ENCODE measurements at regions not wholly inside any gene's neighbourhood (a gene's known extent, or its start where the extent isn't known, plus 50 kb on each side); places are given as distances from the start of the nearest gene placed in this dataset.

GRCh38 chr13:108156749-108157148 is 58.6 kb downstream of the LIG4 start:
- no peak for DNase-seq (ENCODE audit: extremely low read depth in 1 of 11, low read depth in 9 of 11, low spot score in 4 of 11)

GRCh38 chr13:108155185-108156106 is 59.9 kb downstream of the LIG4 start:
- DNase-seq (ENCODE audit: extremely low read depth in 1 of 11, low read depth in 9 of 11, low spot score in 4 of 11) = peak; percentile 17 to 48 (median 25)

GRCh38 chr13:108154421-108154858 is 60.9 kb downstream of the LIG4 start:
- peak in 3 of 11 donors; percentile 2 to 14 (median 9) for DNase-seq (ENCODE audit: extremely low read depth in 1 of 11, low read depth in 9 of 11, low spot score in 4 of 11)

- no peak for DNase-seq (ENCODE audit: extremely low read depth in 1 of 11, low read depth in 9 of 11, low spot score in 4 of 11)
These were observed 68.7 kb downstream of the LIG4 start for GRCh38 chr13:108146642-108147041.

GRCh38 chr13:108142702-108143436 is 72.5 kb downstream of the LIG4 start:
- DNase-seq (ENCODE audit: extremely low read depth in 1 of 11, low read depth in 9 of 11, low spot score in 4 of 11) = no peak

GRCh38 chr13:108137176-108137575 is 78.2 kb downstream of the LIG4 start:
- no peak for DNase-seq (ENCODE audit: extremely low read depth in 1 of 11, low read depth in 9 of 11, low spot score in 4 of 11)

GRCh38 chr13:108127406-108127805 is 87.9 kb downstream of the LIG4 start:
- DNase-seq (ENCODE audit: extremely low read depth in 1 of 11, low read depth in 9 of 11, low spot score in 4 of 11) = no peak

- DNase-seq (ENCODE audit: extremely low read depth in 1 of 11, low read depth in 9 of 11, low spot score in 4 of 11) = no peak
These were observed 89.3 kb downstream of the LIG4 start for GRCh38 chr13:108126056-108126455.

- no peak for DNase-seq (ENCODE audit: extremely low read depth in 1 of 11, low read depth in 9 of 11, low spot score in 4 of 11)
These were observed 93.9 kb downstream of the LIG4 start for GRCh38 chr13:108121406-108121805.

- no peak for DNase-seq (ENCODE audit: extremely low read depth in 1 of 11, low read depth in 9 of 11, low spot score in 4 of 11)
These were observed 94.5 kb downstream of the LIG4 start for GRCh38 chr13:108120856-108121255.

GRCh38 chr13:108120302-108120701 is 95.0 kb downstream of the LIG4 start:
- DNase-seq (ENCODE audit: extremely low read depth in 1 of 11, low read depth in 9 of 11, low spot score in 4 of 11) = no peak

GRCh38 chr13:108115738-108116137 is 99.6 kb downstream of the LIG4 start:
- no peak for DNase-seq (ENCODE audit: extremely low read depth in 1 of 11, low read depth in 9 of 11, low spot score in 4 of 11)

GRCh38 chr13:108113407-108113806 is 101.9 kb downstream of the LIG4 start:
- no peak for DNase-seq (ENCODE audit: extremely low read depth in 1 of 11, low read depth in 9 of 11, low spot score in 4 of 11)

- no peak for DNase-seq (ENCODE audit: extremely low read depth in 1 of 11, low read depth in 9 of 11, low spot score in 4 of 11)
These were observed 110.6 kb downstream of the LIG4 start for GRCh38 chr13:108104736-108105135.

GRCh38 chr13:108102771-108103170 is 112.6 kb downstream of the LIG4 start:
- DNase-seq (ENCODE audit: extremely low read depth in 1 of 11, low read depth in 9 of 11, low spot score in 4 of 11) = no peak

GRCh38 chr13:108096301-108096915 is 118.9 kb downstream of the LIG4 start:
- no peak for DNase-seq (ENCODE audit: extremely low read depth in 1 of 11, low read depth in 9 of 11, low spot score in 4 of 11)

- DNase-seq (ENCODE audit: extremely low read depth in 1 of 11, low read depth in 9 of 11, low spot score in 4 of 11) = no peak
These were observed 120.3 kb downstream of the LIG4 start for GRCh38 chr13:108095036-108095435.

GRCh38 chr13:108093616-108094015 is 121.7 kb downstream of the LIG4 start:
- no peak for DNase-seq (ENCODE audit: extremely low read depth in 1 of 11, low read depth in 9 of 11, low spot score in 4 of 11)

GRCh38 chr13:108087810-108088209 is 127.5 kb downstream of the LIG4 start:
- no peak for DNase-seq (ENCODE audit: extremely low read depth in 1 of 11, low read depth in 9 of 11, low spot score in 4 of 11)

GRCh38 chr13:108086678-108087077 is 128.7 kb downstream of the LIG4 start:
- peak in 1 of 11 donors; percentile 8 for DNase-seq (ENCODE audit: extremely low read depth in 1 of 11, low read depth in 9 of 11, low spot score in 4 of 11)
